ENCODE measurements at regions not wholly inside any gene's neighbourhood (a gene's known extent, or its start where the extent isn't known, plus 50 kb on each side); places are given as distances from the start of the nearest gene placed in this dataset.

- in situ Hi-C loops (cut with MboI; ENCODE audit: low pct_unique_long_range_greater_than_20kb, low sequenced_read_pairs, unreplicated experiment): no loop called here
- TF ChIP-seq, protein P1, sequence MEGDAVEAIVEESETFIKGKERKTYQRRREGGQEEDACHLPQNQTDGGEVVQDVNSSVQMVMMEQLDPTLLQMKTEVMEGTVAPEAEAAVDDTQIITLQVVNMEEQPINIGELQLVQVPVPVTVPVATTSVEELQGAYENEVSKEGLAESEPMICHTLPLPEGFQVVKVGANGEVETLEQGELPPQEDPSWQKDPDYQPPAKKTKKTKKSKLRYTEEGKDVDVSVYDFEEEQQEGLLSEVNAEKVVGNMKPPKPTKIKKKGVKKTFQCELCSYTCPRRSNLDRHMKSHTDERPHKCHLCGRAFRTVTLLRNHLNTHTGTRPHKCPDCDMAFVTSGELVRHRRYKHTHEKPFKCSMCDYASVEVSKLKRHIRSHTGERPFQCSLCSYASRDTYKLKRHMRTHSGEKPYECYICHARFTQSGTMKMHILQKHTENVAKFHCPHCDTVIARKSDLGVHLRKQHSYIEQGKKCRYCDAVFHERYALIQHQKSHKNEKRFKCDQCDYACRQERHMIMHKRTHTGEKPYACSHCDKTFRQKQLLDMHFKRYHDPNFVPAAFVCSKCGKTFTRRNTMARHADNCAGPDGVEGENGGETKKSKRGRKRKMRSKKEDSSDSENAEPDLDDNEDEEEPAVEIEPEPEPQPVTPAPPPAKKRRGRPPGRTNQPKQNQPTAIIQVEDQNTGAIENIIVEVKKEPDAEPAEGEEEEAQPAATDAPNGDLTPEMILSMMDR (IDR thresholded peaks at IDR 0.05; ENCODE audit: extremely low read depth, insufficient read depth, missing control alignments): no peak
- DNase-seq (ENCODE audit: low spot score): no peak
Measured at GRCh38 chr11:79942090-79942489, 501.3 kb upstream of the TENM4 start.

DNA sequence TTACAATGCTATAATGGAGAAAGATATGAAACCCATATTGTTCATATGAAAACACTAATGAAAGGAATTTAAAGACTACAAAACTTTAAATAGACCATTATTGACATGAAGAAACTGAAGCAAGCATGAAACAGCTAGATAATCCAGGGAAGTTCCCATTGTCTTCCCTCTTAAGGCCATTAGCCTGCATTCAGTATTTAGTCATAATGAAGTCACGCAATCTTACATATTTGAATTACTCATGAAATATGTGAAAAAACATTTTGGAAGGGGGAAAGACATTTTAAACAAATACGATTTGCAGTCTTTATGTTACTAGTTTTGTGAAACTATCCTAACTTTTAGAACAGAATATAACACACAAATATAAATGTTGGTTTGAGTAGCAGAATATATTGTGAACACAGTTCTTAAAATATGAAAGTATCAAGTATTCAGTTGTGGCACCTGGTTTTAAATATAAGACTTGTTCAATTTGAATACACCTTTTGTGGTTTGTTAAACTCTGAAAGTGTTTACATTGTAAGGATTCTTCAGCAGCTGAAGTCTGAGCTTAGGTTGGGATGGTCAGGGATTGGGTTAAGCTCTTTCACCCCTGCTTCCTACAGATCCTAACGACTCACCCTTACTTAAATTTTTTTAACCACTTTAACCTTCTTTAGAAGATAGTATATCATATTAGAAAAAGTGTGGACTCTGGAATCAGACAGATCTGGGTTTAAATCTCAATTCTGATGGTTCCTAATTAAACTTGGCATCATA lies 500.3 kb upstream of the TENM4 start:
- TF ChIP-seq, protein P1 (IDR thresholded peaks at IDR 0.05; ENCODE audit: extremely low read depth, insufficient read depth, missing control alignments): no peak
- in situ Hi-C loops (cut with MboI; ENCODE audit: low pct_unique_long_range_greater_than_20kb, low sequenced_read_pairs, unreplicated experiment): no loop called here
- no peak for DNase-seq (ENCODE audit: low spot score)

DNA sequence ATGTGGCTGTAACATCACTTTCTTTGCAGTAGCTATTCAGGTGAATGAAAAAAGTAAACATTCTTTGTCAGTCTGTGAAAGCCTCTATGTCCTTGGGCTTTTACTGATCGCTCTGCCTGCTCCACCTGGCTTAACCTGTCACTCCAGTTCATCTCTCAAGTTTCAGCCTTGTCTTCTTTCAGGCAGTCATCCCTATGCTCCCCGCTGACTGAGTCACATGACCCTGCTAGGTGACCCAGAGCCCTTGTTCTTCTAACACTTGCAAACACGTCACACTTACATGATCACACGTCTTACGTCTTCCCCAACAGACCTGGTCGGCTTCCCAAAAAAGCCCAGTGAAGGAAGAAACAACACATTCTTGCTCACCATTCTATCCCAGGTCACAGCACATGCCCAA lies 499.3 kb upstream of the TENM4 start:
- TF ChIP-seq, protein P1 (IDR thresholded peaks at IDR 0.05; ENCODE audit: extremely low read depth, insufficient read depth, missing control alignments): no peak
- DNase-seq (ENCODE audit: low spot score): no peak
- in situ Hi-C loops (cut with MboI; ENCODE audit: low pct_unique_long_range_greater_than_20kb, low sequenced_read_pairs, unreplicated experiment): no loop called here

DNA sequence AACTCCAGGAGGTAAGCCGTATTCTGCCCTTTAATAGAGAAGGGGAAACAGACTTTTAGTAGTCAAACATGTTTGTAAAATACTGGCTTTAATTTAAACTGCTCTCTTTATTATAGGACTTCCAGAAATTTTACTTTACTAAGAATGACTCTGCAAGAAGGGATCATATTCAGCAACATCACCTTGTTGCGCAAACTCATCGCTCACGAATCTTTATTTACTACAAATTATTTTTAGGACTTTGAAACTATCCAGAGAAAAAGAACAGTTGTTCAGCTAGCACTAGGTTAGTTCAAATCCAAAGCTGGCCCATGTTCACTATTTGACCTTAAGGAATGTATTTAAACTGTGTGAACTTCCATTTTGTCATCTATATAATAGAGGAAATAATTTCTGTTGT lies 498.3 kb upstream of the TENM4 start:
- in situ Hi-C loops (cut with MboI; ENCODE audit: low pct_unique_long_range_greater_than_20kb, low sequenced_read_pairs, unreplicated experiment): no loop called here
- TF ChIP-seq, protein P1 (IDR thresholded peaks at IDR 0.05; ENCODE audit: extremely low read depth, insufficient read depth, missing control alignments): no peak
- DNase-seq (ENCODE audit: low spot score): no peak

- in situ Hi-C loops (cut with MboI; ENCODE audit: low pct_unique_long_range_greater_than_20kb, low sequenced_read_pairs, unreplicated experiment): no loop called here
- no peak for DNase-seq (ENCODE audit: low spot score)
- TF ChIP-seq, protein P1 (IDR thresholded peaks at IDR 0.05; ENCODE audit: extremely low read depth, insufficient read depth, missing control alignments): no peak
Measured at GRCh38 chr11:79937676-79938334, 497.0 kb upstream of the TENM4 start.

- TF ChIP-seq, protein P1 (IDR thresholded peaks at IDR 0.05; ENCODE audit: extremely low read depth, insufficient read depth, missing control alignments): no peak
- no peak for DNase-seq (ENCODE audit: low spot score)
- in situ Hi-C loops (cut with MboI; ENCODE audit: low pct_unique_long_range_greater_than_20kb, low sequenced_read_pairs, unreplicated experiment): no loop called here
Measured at GRCh38 chr11:79932612-79933011, 491.8 kb upstream of the TENM4 start.

Data from GM13977 (cell line).